ENCODE measurements at regions not wholly inside any gene's neighbourhood (a gene's known extent, or its start where the extent isn't known, plus 50 kb on each side); places are given as distances from the start of the nearest gene placed in this dataset.

DNA sequence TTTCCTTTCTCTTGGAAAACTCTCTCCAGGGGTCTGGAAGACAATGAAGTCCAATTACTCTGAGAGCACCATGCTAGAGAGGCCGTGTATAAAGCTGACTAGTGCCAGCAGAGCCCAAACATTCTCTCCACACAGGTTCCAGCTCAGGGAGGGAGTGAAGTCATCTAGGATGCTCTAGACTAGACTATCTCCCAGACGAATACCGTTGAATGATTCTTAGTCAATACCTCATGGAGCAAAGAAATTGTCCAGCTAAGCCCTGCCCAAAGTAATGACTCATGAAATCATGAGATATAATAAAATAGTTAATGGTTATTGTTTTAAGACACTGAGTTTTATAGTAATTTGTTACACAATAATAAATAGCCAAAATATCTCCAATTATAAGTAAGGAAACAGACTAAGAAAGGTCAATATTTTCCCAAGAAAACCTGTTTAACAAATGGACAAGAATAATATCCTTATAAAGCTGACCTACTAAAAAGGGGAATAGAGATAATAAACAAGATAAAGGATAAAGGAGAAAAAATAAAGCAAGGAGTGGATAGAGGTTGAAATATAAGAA, 163.9 kb upstream of the LRRC7 start:
- TF ChIP-seq, protein P1, sequence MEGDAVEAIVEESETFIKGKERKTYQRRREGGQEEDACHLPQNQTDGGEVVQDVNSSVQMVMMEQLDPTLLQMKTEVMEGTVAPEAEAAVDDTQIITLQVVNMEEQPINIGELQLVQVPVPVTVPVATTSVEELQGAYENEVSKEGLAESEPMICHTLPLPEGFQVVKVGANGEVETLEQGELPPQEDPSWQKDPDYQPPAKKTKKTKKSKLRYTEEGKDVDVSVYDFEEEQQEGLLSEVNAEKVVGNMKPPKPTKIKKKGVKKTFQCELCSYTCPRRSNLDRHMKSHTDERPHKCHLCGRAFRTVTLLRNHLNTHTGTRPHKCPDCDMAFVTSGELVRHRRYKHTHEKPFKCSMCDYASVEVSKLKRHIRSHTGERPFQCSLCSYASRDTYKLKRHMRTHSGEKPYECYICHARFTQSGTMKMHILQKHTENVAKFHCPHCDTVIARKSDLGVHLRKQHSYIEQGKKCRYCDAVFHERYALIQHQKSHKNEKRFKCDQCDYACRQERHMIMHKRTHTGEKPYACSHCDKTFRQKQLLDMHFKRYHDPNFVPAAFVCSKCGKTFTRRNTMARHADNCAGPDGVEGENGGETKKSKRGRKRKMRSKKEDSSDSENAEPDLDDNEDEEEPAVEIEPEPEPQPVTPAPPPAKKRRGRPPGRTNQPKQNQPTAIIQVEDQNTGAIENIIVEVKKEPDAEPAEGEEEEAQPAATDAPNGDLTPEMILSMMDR (IDR thresholded peaks at IDR 0.05; ENCODE audit: low read depth, low read length, missing input control) = no peak
- TF ChIP-seq FOXA1 (IDR thresholded peaks at IDR 0.05) = no peak
- no peak for TF ChIP-seq GABPA (IDR thresholded peaks at IDR 0.05 in 1 of 2, conservative IDR thresholded peaks at IDR 0.05 in 1 of 2)
- TF ChIP-seq TAF1 (conservative IDR thresholded peaks at IDR 0.05) = no peak
- no peak for TF ChIP-seq YY1 (IDR thresholded peaks at IDR 0.05)
- TF ChIP-seq NR2F2 (IDR thresholded peaks at IDR 0.05) = no peak
- no peak for TF ChIP-seq RXRA (IDR thresholded peaks at IDR 0.05)
- TF ChIP-seq, protein P2, sequence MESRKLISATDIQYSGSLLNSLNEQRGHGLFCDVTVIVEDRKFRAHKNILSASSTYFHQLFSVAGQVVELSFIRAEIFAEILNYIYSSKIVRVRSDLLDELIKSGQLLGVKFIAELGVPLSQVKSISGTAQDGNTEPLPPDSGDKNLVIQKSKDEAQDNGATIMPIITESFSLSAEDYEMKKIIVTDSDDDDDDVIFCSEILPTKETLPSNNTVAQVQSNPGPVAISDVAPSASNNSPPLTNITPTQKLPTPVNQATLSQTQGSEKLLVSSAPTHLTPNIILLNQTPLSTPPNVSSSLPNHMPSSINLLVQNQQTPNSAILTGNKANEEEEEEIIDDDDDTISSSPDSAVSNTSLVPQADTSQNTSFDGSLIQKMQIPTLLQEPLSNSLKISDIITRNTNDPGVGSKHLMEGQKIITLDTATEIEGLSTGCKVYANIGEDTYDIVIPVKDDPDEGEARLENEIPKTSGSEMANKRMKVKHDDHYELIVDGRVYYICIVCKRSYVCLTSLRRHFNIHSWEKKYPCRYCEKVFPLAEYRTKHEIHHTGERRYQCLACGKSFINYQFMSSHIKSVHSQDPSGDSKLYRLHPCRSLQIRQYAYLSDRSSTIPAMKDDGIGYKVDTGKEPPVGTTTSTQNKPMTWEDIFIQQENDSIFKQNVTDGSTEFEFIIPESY (IDR thresholded peaks at IDR 0.05) = no peak
- TF ChIP-seq RAD21 (IDR thresholded peaks at IDR 0.05) = no peak
- TF ChIP-seq, protein P3, sequence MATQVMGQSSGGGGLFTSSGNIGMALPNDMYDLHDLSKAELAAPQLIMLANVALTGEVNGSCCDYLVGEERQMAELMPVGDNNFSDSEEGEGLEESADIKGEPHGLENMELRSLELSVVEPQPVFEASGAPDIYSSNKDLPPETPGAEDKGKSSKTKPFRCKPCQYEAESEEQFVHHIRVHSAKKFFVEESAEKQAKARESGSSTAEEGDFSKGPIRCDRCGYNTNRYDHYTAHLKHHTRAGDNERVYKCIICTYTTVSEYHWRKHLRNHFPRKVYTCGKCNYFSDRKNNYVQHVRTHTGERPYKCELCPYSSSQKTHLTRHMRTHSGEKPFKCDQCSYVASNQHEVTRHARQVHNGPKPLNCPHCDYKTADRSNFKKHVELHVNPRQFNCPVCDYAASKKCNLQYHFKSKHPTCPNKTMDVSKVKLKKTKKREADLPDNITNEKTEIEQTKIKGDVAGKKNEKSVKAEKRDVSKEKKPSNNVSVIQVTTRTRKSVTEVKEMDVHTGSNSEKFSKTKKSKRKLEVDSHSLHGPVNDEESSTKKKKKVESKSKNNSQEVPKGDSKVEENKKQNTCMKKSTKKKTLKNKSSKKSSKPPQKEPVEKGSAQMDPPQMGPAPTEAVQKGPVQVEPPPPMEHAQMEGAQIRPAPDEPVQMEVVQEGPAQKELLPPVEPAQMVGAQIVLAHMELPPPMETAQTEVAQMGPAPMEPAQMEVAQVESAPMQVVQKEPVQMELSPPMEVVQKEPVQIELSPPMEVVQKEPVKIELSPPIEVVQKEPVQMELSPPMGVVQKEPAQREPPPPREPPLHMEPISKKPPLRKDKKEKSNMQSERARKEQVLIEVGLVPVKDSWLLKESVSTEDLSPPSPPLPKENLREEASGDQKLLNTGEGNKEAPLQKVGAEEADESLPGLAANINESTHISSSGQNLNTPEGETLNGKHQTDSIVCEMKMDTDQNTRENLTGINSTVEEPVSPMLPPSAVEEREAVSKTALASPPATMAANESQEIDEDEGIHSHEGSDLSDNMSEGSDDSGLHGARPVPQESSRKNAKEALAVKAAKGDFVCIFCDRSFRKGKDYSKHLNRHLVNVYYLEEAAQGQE (IDR thresholded peaks at IDR 0.05) = no peak
- TF ChIP-seq, protein P4, sequence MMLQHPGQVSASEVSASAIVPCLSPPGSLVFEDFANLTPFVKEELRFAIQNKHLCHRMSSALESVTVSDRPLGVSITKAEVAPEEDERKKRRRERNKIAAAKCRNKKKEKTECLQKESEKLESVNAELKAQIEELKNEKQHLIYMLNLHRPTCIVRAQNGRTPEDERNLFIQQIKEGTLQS (IDR thresholded peaks at IDR 0.05) = no peak
- no peak for TF ChIP-seq EGR1 (IDR thresholded peaks at IDR 0.05; ENCODE audit: low read depth in 2 of 2)
